NCI-H2227 treated with DMSO at 0.1 percent for 48 hours (cell line): ENCODE measurements at regions not wholly inside any gene's neighbourhood (a gene's known extent, or its start where the extent isn't known, plus 50 kb on each side); places are given as distances from the start of the nearest gene placed in this dataset.
"Not testable (repeated sequence)": the region's sequence is repeated elsewhere in the genome, so short reads cannot be mapped to it uniquely, and the experiment has no call there.

Experiments
- DNase-seq: peaks from one replicate; lab custom pipeline; 2025; lab: John Stamatoyannopoulos, UW

GRCh38 chr6:48613231-48613949, 502.4 kb upstream of the PTCHD4 start:
- DNase-seq = no peak

- no peak for DNase-seq
Observed at GRCh38 chr6:48611332-48611731, 500.3 kb upstream of the PTCHD4 start.

- DNase-seq = no peak
Observed at GRCh38 chr6:48610846-48611245, 499.8 kb upstream of the PTCHD4 start.

GRCh38 chr6:48606618-48607017, 495.6 kb upstream of the PTCHD4 start:
- no peak for DNase-seq

- no peak for DNase-seq
Observed at GRCh38 chr6:48597951-48598350, 487.0 kb upstream of the PTCHD4 start.

- no peak for DNase-seq
Observed at GRCh38 chr6:48596830-48597229, 485.8 kb upstream of the PTCHD4 start.

- DNase-seq = not testable (repeated sequence)
Observed at GRCh38 chr6:48591158-48591557, 480.2 kb upstream of the PTCHD4 start.

GRCh38 chr6:48584846-48585245, 473.8 kb upstream of the PTCHD4 start:
- no peak for DNase-seq

- no peak for DNase-seq
Observed at GRCh38 chr6:48570656-48571055, 459.7 kb upstream of the PTCHD4 start.

- DNase-seq = no peak
Observed at GRCh38 chr6:48568856-48569255, 457.9 kb upstream of the PTCHD4 start.

- DNase-seq = no peak
Observed at GRCh38 chr6:48567016-48567415, 456.0 kb upstream of the PTCHD4 start.

GRCh38 chr6:48564036-48564820, 453.2 kb upstream of the PTCHD4 start:
- DNase-seq = no peak

GRCh38 chr6:48563433-48563832, 452.4 kb upstream of the PTCHD4 start:
- no peak for DNase-seq

- no peak for DNase-seq
Observed at GRCh38 chr6:48560408-48560807, 449.4 kb upstream of the PTCHD4 start.

- no peak for DNase-seq
Observed at GRCh38 chr6:48553467-48554189, 442.6 kb upstream of the PTCHD4 start.

GRCh38 chr6:48552905-48553304, 441.9 kb upstream of the PTCHD4 start:
- no peak for DNase-seq

GRCh38 chr6:48550603-48551002, 439.6 kb upstream of the PTCHD4 start:
- no peak for DNase-seq

- DNase-seq = no peak
Observed at GRCh38 chr6:48542191-48542590, 431.2 kb upstream of the PTCHD4 start.

GRCh38 chr6:48541649-48542048, 430.7 kb upstream of the PTCHD4 start:
- DNase-seq = no peak

GRCh38 chr6:48535582-48536009, 424.6 kb upstream of the PTCHD4 start:
- no peak for DNase-seq

- not testable (repeated sequence) for DNase-seq
Observed at GRCh38 chr6:48530978-48531377, 420.0 kb upstream of the PTCHD4 start.

- DNase-seq = no peak
Observed at GRCh38 chr6:48525849-48526248, 414.9 kb upstream of the PTCHD4 start.

GRCh38 chr6:48520951-48521350, 410.0 kb upstream of the PTCHD4 start:
- DNase-seq = no peak
